GM12878 (cell line): ENCODE measurements at regions not wholly inside any gene's neighbourhood (a gene's known extent, or its start where the extent isn't known, plus 50 kb on each side); places are given as distances from the start of the nearest gene placed in this dataset.

ENCODE experiments used
- ESRRA ChIP-seq: IDR thresholded peaks from 2 replicates; pipeline ENCODE4 v1.6.1; 2012; ENCODE audit warnings: mild to moderate bottlenecking, low read length, improper control_type of control experiment
- HDAC2 ChIP-seq: fragments of 200-600 bp; sonication (generic); IDR thresholded peaks from 2 replicates; pipeline ENCODE4 v1.6.1; 2017
- NRF1 ChIP-seq: conservative IDR thresholded peaks from 2 replicates; pipeline ENCODE4 v1.6.1; 2011; ENCODE audit warnings: mild to moderate bottlenecking, low read depth, low read length, improper control_type of control experiment
- POLR2AphosphoS5 ChIP-seq: IDR thresholded peaks from 2 replicates; pipeline ENCODE4 v1.6.1; 2011; ENCODE audit warnings: mild to moderate bottlenecking, low read length, inconsistent platforms
- REST ChIP-seq: IDR thresholded peaks from 2 replicates; pipeline ENCODE4 v1.6.1; 2012; ENCODE audit warnings: mild to moderate bottlenecking, low read depth, low read length
- TCF12 ChIP-seq: IDR thresholded peaks from 2 replicates; pipeline ENCODE4 v1.6.1; 2011; ENCODE audit warnings: low read depth, mild to moderate bottlenecking, low read length
- TCF3 ChIP-seq: IDR thresholded peaks from 2 replicates; pipeline ENCODE4 v1.6.1; 2012; ENCODE audit warnings: low read depth, mild to moderate bottlenecking, low read length, borderline replicate concordance; ENCODE audit not compliant: insufficient read depth
- YY1 ChIP-seq: IDR thresholded peaks from 2 replicates; pipeline ENCODE4 v1.6.1; 2011; ENCODE audit warnings: low read depth, mild to moderate bottlenecking, low read length
- ZNF217 ChIP-seq: fragments of 450-650 bp; IDR thresholded peaks from 2 replicates; pipeline ENCODE4 v1.6.1; 2017; ENCODE audit warnings: antibody characterized with exemption, mild to moderate bottlenecking
- ZNF592 ChIP-seq: fragments of 450-650 bp; IDR thresholded peaks from 2 replicates; pipeline ENCODE4 v1.6.1; 2017; ENCODE audit warnings: mild to moderate bottlenecking, moderate library complexity

GRCh38 chrX:580030-580429 is 50.6 kb upstream of the SHOX start:
- TF ChIP-seq ZNF592 (no peak), NRF1 (no peak), ESRRA (no peak), YY1 (no peak), HDAC2 (no peak), REST (no peak), ZNF217 (no peak), POLR2AphosphoS5 (no peak), TCF12 (no peak), TCF3 (no peak)
